ENCODE measurements at regions not wholly inside any gene's neighbourhood (a gene's known extent, or its start where the extent isn't known, plus 50 kb on each side); places are given as distances from the start of the nearest gene placed in this dataset.
"Not testable (repeated sequence)": the region's sequence is repeated elsewhere in the genome, so short reads cannot be mapped to it uniquely, and the experiment has no call there.

- no peak for DNase-seq (ENCODE audit: low spot score)
These were observed 82.1 kb upstream of the PPP2R2D start for GRCh38 chr10:131818510-131819234.

- no peak for DNase-seq (ENCODE audit: low spot score)
These were observed 81.4 kb upstream of the PPP2R2D start for GRCh38 chr10:131819241-131820072.

GRCh38 chr10:131820626-131821025 lies 80.2 kb upstream of the PPP2R2D start:
- DNase-seq (ENCODE audit: low spot score) = no peak

GRCh38 chr10:131821378-131822012 lies 79.3 kb upstream of the PPP2R2D start:
- no peak for DNase-seq (ENCODE audit: low spot score)

- DNase-seq (ENCODE audit: low spot score) = no peak
These were observed 78.7 kb upstream of the PPP2R2D start for GRCh38 chr10:131822013-131822691.

- DNase-seq (ENCODE audit: low spot score) = no peak
These were observed 78.0 kb upstream of the PPP2R2D start for GRCh38 chr10:131822692-131823245.

GRCh38 chr10:131823601-131824099 lies 77.2 kb upstream of the PPP2R2D start:
- DNase-seq (ENCODE audit: low spot score) = not testable (repeated sequence)

- no peak for DNase-seq (ENCODE audit: low spot score)
These were observed 76.2 kb upstream of the PPP2R2D start for GRCh38 chr10:131824371-131825149.

- no peak for DNase-seq (ENCODE audit: low spot score)
These were observed 75.5 kb upstream of the PPP2R2D start for GRCh38 chr10:131825150-131825848.

GRCh38 chr10:131825960-131826650 lies 74.7 kb upstream of the PPP2R2D start:
- no peak for DNase-seq (ENCODE audit: low spot score)

GRCh38 chr10:131829156-131829930 lies 71.5 kb upstream of the PPP2R2D start:
- DNase-seq (ENCODE audit: low spot score) = no peak

GRCh38 chr10:131830446-131831130 lies 70.2 kb upstream of the PPP2R2D start:
- DNase-seq (ENCODE audit: low spot score) = no peak

GRCh38 chr10:131831561-131831960 lies 69.2 kb upstream of the PPP2R2D start:
- DNase-seq (ENCODE audit: low spot score) = no peak

GRCh38 chr10:131832056-131832685 lies 68.6 kb upstream of the PPP2R2D start:
- no peak for DNase-seq (ENCODE audit: low spot score)

- DNase-seq (ENCODE audit: low spot score) = no peak
These were observed 67.8 kb upstream of the PPP2R2D start for GRCh38 chr10:131833013-131833412.

GRCh38 chr10:131833446-131834080 lies 67.2 kb upstream of the PPP2R2D start:
- DNase-seq (ENCODE audit: low spot score) = no peak

- DNase-seq (ENCODE audit: low spot score) = no peak
These were observed 66.5 kb upstream of the PPP2R2D start for GRCh38 chr10:131834152-131834810.

All from COLO829 (cell line).